Smooth muscle cell (in vitro differentiated cells): ENCODE measurements at regions not wholly inside any gene's neighbourhood (a gene's known extent, or its start where the extent isn't known, plus 50 kb on each side); places are given as distances from the start of the nearest gene placed in this dataset.

Source experiments
- DNase-seq: peaks from one replicate; lab custom pipeline; 2025; ENCODE audit not compliant: unreplicated experiment; lab: John Stamatoyannopoulos, UW
- H2AFZ ChIP-seq: fragments of 200-600 bp; sonication (generic); 2 replicates; pipeline ENCODE4 v1.6.0; 2016; ENCODE audit warnings: antibody characterized with exemption, low read depth, mild to moderate bottlenecking
- H3F3A ChIP-seq: fragments of 200-600 bp; sonication (generic); 2 replicates; pipeline ENCODE4 v1.6.0; 2017; ENCODE audit warnings: antibody characterized with exemption, low read depth
- H3K27ac ChIP-seq: fragments of 200-600 bp; sonication (generic); 2 replicates; pipeline ENCODE4 v1.5.1; 2016; ENCODE audit warnings: low read depth, mild to moderate bottlenecking
- H3K27me3 ChIP-seq: fragments of 200-600 bp; sonication (generic); 2 replicates; pipeline ENCODE4 v1.6.1; 2016; ENCODE audit warnings: low read depth, mild to moderate bottlenecking
- H3K36me3 ChIP-seq: fragments of 200-600 bp; sonication (generic); 2 replicates; pipeline ENCODE4 v1.5.1; 2016; ENCODE audit warnings: low read depth
- H3K4me1 ChIP-seq: fragments of 200-600 bp; sonication (generic); 2 replicates; pipeline ENCODE4 v1.5.1; 2016; ENCODE audit warnings: low read depth
- H3K4me2 ChIP-seq: fragments of 200-600 bp; sonication (generic); 2 replicates; pipeline ENCODE4 v1.6.0; 2016; ENCODE audit warnings: mild to moderate bottlenecking
- H3K4me3 ChIP-seq: fragments of 200-600 bp; sonication (generic); 2 replicates; pipeline ENCODE4 v1.5.1; 2016; ENCODE audit warnings: mild to moderate bottlenecking
- H3K79me2 ChIP-seq: fragments of 200-600 bp; sonication (generic); 2 replicates; pipeline ENCODE4 v1.6.0; 2016; ENCODE audit warnings: low read depth, mild to moderate bottlenecking
- H3K9ac ChIP-seq: fragments of 200-600 bp; sonication (generic); 2 replicates; pipeline ENCODE4 v1.6.0; 2016; ENCODE audit warnings: low read depth
- H3K9me3 ChIP-seq: fragments of 200-600 bp; sonication (generic); replicated peaks from 2 replicates; pipeline ENCODE4 v1.5.1; 2016; ENCODE audit warnings: low read depth
- H4K20me1 ChIP-seq: fragments of 200-600 bp; sonication (generic); 2 replicates; pipeline ENCODE4 v1.6.0; 2016; ENCODE audit warnings: low read depth
- CTCF ChIP-seq: fragments of 200-600 bp; sonication (generic); IDR thresholded peaks from 2 replicates; pipeline ENCODE4 v1.5.1; 2017; ENCODE audit warnings: borderline replicate concordance, mild to moderate bottlenecking, antibody characterized with exemption; ENCODE audit not compliant: insufficient read depth, poor library complexity, severe bottlenecking
- WGBS: methylation state at CpG from one replicate; pipeline ENCODE4 v1.1.7; 2016; ENCODE audit warnings: low lambda C conversion rate; 5-methylcytosine and 5-hydroxymethylcytosine counted together

GRCh38 chrX:5724123-5724522 is 504.5 kb downstream of the NLGN4X start:
- H3K4me3 ChIP-seq: no peak overlapping the region
- no peak overlapping the region for H3K9ac ChIP-seq
- 92% methylated on average over 5 of the region's 5 CpGs for WGBS
- no peaks in the 10 kb centered on the region for H3K4me1 ChIP-seq
- no peaks in the 10 kb centered on the region for H3F3A ChIP-seq
- no peaks in the 10 kb centered on the region for H3K36me3 ChIP-seq
- H3K27me3 ChIP-seq: no peaks in the 10 kb centered on the region
- no peak overlapping the region for H3K27ac ChIP-seq
- H4K20me1 ChIP-seq: no peaks in the 10 kb centered on the region
- H3K9me3 ChIP-seq: no peaks in the 10 kb centered on the region
- H2AFZ ChIP-seq: no peak overlapping the region
- no peak for TF ChIP-seq CTCF
- no peak overlapping the region for H3K4me2 ChIP-seq
- no peak for DNase-seq
- H3K79me2 ChIP-seq: no peaks in the 10 kb centered on the region

GRCh38 chrX:5718651-5719050 is 510.0 kb downstream of the NLGN4X start:
- Histone ChIP-seq H2AFZ (no peak overlapping the region), H3K4me1 (no peaks in the 10 kb centered on the region), H3K36me3 (no peaks in the 10 kb centered on the region), H3K79me2 (no peaks in the 10 kb centered on the region), H3K4me3 (no peak overlapping the region), H4K20me1 (no peaks in the 10 kb centered on the region), H3K27me3 (no peaks in the 10 kb centered on the region), H3K9me3 (no peaks in the 10 kb centered on the region), H3F3A (no peaks in the 10 kb centered on the region), H3K9ac (no peak overlapping the region), H3K27ac (no peak overlapping the region), H3K4me2 (no peak overlapping the region)
- WGBS: 71% methylated on average over 3 of the region's 3 CpGs
- no peak for TF ChIP-seq CTCF
- DNase-seq: no peak

GRCh38 chrX:5716666-5717065 is 512.0 kb downstream of the NLGN4X start:
- Histone ChIP-seq H3K27ac (no peak overlapping the region), H3K4me3 (no peak overlapping the region), H3K9me3 (no peaks in the 10 kb centered on the region), H3F3A (no peaks in the 10 kb centered on the region), H3K36me3 (no peaks in the 10 kb centered on the region), H3K79me2 (no peaks in the 10 kb centered on the region), H4K20me1 (no peaks in the 10 kb centered on the region), H3K9ac (no peak overlapping the region), H3K4me2 (no peak overlapping the region), H2AFZ (no peak overlapping the region), H3K4me1 (no peaks in the 10 kb centered on the region), H3K27me3 (no peaks in the 10 kb centered on the region)
- WGBS: 76% methylated on average over 2 of the region's 2 CpGs
- DNase-seq: no peak
- TF ChIP-seq CTCF: no peak

GRCh38 chrX:5708251-5708650 is 520.4 kb downstream of the NLGN4X start:
- no peaks in the 10 kb centered on the region for H3K4me1 ChIP-seq
- no peak overlapping the region for H2AFZ ChIP-seq
- H3K27ac ChIP-seq: no peak overlapping the region
- no peak for TF ChIP-seq CTCF
- H3K9ac ChIP-seq: no peak overlapping the region
- no peaks in the 10 kb centered on the region for H3K36me3 ChIP-seq
- H4K20me1 ChIP-seq: no peaks in the 10 kb centered on the region
- H3K4me3 ChIP-seq: no peak overlapping the region
- no peaks in the 10 kb centered on the region for H3K27me3 ChIP-seq
- no peaks in the 10 kb centered on the region for H3K9me3 ChIP-seq
- H3K4me2 ChIP-seq: peak overlapping the region; percentile 3
- no peaks in the 10 kb centered on the region for H3K79me2 ChIP-seq
- WGBS: 50% methylated on average over 4 of the region's 4 CpGs
- H3F3A ChIP-seq: no peaks in the 10 kb centered on the region
- DNase-seq: no peak
